HG02973 (cell line): ENCODE measurements at regions not wholly inside any gene's neighbourhood (a gene's known extent, or its start where the extent isn't known, plus 50 kb on each side); places are given as distances from the start of the nearest gene placed in this dataset.
"Not testable (repeated sequence)": the region's sequence is repeated elsewhere in the genome, so short reads cannot be mapped to it uniquely, and the experiment has no call there.

Experiments
- ATAC-seq: cut with Tn5 transposase; IDR thresholded peaks from one replicate; pipeline ENCODE4 v1.9.1; 2021; ENCODE audit warnings: moderate library complexity; ENCODE audit not compliant: unreplicated experiment

DNA sequence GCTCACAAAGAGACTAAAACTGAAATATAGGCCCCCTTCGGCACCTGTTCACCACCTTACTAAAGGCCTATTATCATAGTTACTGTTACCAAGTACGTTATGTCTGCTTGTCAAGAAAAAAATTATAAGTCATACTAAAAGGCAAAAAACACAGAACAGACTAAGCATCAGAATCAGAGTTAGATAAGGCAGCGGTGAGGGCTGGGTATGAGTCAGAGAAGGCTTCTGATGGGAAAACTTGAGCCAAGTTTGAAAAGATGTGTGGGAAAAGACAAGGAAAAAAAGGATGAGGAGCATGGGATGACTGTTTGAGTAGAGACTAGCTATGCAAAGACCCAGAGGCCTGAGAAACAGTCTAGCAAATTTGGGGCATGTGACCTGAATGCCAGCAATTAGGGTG lies 387.2 kb upstream of the SGO1 start:
- ATAC-seq: no peak

DNA sequence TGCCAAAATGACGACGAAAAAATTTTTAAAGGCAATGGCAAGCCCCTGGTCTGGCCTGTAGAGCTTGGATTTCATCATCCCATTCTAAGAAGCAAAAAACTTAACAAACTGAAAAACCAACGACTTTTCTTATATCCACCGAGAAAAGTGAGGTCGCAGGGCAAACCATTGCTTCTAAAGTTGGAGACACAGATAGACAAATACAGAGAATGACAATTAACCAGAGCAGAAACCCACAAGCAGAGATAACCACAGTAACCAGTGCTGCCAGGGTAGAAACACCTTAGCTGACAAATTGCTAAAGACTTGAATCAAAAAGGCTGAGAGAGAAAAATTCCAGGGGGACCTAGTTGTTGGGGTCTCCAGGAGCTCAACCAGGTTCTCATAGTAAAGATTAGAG lies 386.5 kb upstream of the SGO1 start:
- ATAC-seq: no peak

DNA sequence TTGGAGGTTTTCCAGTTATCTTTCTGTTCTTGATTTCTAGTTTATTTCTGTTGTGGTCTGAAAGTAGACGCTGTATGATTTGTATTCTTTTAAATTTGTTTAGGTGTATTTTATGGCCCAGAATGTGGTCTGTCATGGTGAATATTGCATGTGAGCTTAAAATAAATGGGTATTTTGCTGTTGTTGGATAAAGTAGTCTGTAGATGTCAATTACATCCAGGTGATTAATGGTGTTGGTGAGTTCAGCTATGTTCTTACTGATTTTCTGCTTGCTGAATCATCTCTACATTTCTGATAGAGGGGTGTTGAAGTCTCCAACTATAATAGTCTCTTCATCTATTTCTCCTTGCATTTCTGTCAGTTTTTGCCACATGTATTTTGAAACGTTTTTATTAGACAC lies 383.3 kb upstream of the SGO1 start:
- no peak for ATAC-seq

DNA sequence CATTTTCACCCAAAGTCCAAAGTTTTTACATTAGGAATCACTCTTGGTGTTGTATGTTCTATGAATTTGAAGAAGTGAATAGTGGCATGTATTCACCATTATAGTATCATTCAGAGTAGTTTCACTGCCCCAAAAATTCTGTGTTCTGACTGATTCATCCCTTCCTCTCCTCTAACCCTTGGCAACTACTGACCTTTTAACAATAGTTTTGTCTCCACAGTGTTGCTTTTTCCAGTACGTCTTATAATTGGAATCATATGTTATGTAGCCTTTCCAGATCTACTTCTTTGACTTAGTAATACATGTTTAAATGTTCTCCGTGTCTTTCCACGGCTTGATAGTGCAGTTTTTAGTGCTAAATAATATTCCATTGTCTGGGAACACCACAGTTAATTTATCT lies 379.0 kb upstream of the SGO1 start:
- ATAC-seq: no peak

DNA sequence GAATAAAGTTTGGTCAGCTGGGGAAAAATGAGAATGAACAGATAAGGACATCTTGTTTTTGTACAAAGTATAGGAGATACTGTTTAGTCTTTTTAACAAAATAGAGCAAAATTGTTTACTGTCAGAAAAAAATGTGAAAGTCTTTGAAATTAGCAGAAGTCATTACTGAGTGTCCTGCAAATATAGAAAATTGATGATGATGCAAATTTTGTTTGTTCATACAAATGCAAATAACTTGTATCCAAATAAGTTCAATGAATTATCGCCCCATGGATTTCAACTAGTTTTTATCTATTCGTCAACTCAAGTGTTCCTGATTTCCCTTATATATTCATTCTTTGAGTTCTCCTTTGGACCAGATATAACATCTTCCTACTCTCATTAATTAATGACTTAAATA lies 378.0 kb upstream of the SGO1 start:
- ATAC-seq: no peak

DNA sequence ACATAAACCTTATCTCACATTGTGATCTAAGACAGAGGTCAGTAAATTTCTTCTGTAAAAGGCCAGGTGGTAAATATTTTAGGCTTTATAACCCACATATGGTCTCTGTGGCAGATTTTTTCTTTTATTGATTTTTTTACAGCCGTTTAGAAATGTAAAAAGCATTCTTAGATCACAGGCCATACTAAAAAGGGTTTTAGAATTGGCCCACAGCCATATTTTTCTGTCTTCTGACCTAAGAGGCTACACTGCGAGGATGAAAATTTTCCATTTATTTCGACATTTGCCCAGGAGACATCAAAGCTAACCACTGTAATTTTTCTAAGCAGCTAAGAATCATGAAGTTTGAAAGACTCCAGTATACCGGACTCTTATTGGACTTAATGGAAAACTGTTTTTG lies 377.2 kb upstream of the SGO1 start:
- no peak for ATAC-seq

DNA sequence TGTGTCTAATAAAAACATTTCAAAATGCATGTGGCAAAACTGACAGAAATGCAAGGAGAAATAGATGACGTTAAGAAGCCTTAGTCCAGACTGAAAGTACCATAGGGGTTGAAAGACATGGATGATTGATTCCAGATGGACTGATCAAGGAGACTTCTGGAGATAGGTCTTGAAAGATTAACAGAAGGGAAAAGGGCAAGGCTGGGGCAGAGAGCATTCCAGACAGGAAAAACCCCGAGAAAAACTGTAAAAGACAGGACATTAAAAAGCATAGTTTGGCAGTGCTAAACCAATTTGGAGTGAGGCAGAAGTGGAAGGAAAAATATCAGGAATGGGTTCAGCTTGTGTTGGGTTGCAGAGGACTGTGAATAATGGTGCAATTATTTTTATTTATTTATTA lies 375.2 kb upstream of the SGO1 start:
- no peak for ATAC-seq

DNA sequence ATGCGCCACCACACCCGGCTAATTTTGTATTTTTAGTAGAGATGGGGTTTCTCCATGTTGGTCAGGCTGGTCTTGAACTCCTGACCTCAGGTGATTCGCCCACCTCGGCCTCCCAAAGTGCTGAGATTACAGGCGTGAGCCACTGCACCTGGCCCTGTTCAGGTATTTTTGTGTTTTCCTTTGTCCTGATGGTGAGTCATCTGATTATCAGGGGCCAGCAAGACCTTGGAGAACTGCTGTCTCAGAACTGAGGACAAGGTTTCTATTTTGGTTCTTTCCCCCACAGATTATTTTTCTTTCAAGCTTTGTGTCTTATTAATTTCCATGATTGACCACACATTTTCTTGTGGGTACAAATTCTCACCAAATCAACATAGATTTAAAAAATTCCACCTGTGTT lies 374.4 kb upstream of the SGO1 start:
- not testable (repeated sequence) for ATAC-seq

DNA sequence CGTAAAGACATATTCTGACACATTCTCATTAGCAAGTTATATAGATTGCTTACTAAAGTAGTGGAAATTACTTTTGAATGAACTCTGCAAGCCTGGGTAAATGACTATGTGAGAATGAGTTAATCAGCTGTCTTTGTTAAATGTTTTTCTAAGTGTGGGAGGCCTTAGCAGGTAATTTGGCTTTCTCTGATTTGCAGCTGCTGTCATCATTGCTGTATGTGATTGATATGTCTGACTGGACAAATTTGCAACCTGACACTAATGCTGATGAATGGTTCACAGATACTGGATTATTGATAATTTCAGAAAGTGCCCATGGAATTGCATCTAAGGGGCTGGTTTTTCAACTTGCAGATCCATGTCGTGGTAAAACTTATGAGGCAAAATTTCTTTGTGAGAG lies 372.2 kb upstream of the SGO1 start:
- ATAC-seq: no peak

DNA sequence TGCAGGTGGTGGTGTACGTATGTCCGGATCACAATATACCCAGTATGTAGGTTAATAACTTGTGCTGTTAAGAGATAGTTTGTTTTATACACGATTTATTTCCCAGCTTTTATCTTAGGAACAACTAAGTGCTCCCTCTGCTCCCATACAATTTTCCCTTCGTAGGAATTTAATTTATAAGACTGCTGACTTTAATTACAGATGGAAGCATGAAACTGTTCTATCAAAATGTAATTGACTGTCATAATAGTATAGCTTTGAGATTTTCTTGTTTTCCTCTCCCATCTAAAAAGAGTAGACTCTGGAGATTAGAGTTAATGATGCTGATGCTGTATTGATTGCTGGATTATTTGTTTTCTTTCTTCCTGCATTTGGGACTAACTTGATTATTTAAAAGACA lies 370.7 kb upstream of the SGO1 start:
- ATAC-seq: no peak

DNA sequence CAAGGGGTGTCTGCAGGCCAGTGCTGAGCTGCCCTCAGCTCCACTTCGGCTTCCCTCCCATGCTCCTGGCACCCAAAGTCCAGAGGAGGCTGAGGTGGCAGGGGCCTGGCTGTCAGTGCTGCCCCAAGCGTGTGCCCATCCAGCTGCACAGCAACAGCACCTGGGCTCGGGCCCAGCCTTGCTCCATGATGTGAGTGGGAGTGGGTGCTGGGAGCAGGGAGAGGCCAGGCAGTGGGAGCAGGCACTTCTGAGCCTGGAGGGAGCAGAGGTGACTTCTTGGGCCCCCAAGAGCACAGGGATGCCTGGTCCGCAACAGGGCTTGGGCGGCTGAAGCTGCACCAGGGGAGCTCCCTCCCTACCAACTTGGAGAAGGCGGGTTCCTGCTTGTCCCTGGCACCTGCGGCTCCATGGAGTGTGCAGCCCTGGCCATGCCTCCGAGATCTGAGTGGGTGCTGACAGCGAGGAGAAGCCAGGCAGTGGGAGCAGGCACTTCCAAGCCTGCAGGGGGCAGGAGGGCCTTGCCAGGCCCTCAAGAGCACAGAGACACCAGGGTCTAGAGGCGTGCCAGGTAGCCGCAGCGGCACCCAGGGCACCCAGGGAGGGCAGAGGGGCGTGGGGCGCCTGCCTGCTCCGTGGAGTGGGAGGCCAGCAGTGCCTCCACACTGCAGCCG lies 366.7 kb upstream of the SGO1 start:
- ATAC-seq: no peak

DNA sequence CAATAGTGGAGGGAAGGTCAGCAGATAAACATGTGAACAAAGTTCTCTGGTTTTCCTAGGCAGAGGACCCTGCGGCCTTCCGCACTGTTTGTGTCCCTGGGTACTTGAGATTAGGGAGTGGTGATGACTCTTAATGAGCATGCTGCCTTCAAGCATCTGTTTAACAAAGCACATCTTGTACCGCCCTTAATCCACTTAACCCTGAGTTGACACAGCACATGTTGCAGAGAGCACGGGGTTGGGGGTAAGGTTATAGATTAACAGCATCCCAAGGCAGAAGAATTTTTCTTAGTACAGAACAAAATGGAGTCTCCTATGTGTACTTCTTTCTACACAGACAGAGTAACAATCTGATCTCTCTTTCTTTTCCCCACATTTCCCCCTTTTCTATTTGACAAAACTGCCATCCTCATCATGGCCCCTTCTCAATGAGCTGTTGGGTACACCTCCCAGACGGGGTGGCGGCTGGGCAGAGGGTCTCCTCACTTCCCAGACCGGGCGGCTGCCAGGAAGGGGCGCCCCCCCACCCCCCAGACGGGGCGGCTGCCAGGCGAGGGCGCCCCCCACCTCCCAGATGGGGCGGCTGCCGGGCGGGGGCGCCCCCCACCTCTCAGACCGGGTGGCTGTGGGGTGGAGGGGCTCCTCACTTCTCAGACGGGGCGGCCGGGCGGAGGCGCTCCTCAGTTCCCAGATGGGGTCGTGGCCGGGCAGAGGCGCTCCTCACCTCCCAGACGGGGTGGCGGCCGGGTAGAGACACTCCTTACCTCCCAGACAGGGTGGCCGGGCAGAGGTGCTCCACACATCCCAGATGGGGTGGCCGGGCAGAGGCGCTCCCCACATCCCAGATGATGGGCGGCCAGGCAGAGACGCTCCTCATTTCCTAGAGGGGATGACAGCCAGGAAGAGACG lies 361.6 kb upstream of the SGO1 start:
- not testable (repeated sequence) for ATAC-seq

DNA sequence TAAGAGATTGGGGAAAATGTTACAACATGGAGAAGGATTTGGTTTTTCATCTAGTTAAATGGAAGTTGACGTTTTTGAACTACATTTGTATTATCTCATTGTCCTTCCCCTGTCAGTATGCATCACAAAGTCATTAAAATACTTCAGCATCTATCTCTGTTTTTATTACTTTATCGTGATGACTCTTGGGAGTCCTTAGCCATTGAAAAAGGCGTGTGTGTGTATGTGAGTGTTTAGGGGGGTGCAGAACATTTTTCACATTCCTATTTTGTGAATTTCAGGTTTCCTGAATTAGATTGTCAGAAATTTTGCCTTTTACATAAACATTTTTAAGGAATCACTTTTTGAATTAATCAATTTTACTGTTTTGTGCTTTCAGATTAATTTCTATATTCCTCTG lies 360.6 kb upstream of the SGO1 start:
- no peak for ATAC-seq

DNA sequence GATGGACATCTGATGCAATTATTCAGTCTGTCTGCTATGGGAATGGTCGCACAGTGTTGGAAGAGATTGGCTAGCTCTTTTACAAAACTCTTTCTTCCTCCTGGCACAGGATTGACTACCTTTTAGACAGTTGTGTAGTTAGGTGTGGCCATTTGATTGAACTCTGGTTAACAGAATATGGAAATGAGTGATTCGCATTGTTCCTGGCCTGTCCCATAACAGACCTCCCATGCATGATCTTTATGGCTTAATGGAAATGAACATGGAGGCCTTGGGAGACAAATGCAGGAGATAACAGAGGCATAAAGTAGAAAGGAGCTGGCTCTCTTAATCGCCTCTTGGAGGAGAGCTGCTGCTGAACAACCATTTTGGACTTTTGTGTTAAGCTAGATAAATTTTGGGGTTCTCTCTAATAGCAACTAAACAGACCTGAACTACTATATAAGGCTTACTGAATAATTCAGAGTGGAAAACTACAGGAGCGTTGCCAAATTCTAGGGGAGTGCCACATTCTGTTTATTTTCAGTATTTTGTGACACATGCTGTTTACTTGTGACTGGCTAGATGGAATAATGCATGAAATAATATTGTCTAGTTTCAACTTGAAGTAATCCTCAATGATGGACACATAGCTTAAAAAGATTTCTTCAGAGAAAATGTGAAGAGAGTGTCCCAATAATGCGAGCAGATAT lies 357.7 kb upstream of the SGO1 start:
- no peak for ATAC-seq

DNA sequence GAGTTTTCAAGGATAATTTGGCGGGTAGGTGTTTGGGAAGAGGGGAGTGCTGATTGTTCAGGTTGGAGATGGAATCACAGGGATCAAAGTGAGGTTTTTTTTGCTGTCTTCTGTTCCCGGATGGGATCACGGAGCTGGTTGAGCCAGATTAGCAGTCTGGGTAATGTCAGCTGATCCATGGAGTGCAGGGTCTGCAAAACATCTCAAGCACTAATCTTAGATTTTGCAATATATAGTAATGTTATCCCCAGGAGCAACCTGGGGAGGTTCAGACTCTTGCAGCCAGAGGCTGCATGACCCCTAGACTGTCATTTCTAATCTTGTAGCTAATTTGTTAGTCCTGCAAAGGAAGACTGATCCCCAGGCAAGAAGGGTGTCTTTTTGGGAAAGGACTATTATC lies 354.1 kb upstream of the SGO1 start:
- ATAC-seq: no peak

DNA sequence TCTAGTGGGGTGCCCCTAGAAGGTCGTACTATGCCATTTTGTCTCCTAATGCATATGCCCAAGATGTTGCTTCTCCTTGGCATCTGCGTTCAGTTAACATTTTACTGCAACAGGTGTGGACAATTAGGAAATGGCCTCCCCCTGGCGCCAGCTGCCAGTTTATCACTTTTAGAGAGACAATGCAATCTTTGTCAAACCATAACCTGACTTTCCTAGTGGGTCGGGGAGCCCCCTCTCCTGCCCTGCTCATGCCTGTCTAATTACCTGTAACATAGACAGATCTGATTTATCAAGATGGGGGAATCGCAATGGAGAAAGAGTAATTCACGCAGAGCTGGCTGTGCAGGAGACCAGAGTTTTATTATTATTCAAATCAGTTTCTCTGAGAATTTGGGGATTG lies 353.7 kb upstream of the SGO1 start:
- ATAC-seq: no peak

DNA sequence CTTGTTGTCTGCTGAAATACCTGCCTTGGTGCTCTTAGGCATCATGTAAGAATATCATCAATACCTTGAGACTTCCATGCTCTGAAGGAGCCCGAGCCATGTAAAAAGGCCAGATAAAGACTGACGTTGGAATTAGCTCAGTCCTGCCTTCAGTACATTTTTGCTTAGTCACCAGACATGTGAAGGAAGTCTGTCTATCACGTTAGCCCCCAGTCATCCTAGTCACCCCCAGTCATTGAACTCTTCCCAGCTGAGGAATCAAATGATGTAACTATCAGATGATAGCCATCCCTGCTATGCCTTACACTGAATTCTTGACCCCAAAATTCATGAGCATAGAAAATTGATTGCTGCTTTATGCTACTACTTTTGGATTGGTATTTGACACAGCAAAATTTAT lies 351.2 kb upstream of the SGO1 start:
- no peak for ATAC-seq

DNA sequence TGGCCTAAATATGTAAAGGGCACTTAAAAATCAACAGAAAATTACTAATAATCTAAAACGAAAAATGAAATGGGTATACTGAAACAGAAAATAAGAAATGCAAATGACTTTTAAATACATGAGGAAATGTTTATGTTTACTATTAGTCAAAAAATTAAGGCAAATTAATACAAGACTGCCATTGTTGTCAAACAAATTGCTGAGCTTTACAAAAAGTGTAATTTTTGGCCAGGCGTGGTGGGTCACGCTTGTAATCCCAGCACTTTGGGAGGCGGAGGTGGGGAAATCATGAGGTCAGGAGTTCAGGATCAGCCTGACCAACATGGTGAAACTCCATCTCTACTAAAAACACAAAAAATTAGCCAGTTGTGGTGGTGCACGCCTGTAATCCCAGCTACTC lies 343.9 kb upstream of the SGO1 start:
- ATAC-seq: no peak

DNA sequence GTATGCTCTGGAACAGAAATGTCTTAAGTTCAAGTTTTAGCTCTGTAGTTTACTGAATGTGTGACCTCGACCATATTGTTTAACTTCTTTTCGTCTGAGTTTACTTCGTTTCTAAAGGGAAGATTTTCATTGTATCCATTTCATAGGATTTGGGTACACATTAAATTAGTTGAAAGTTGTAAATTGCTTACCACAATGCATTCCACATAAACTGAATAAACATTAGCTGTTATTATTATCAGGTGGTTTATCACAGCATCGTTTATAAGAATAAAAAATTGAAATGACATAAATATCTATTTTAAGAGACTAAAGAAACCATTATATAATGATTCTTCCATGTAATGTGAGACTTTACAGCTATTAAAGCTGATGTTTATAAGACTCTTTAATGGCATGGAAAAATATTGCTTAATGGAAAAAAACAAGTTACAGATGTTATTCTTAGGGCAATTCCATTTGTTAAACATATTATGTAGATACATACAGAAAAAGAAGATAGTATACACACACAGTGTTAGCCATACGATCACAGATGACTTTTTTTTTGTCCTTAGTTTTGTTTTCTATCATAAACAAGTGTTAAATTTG lies 342.3 kb upstream of the SGO1 start:
- no peak for ATAC-seq

DNA sequence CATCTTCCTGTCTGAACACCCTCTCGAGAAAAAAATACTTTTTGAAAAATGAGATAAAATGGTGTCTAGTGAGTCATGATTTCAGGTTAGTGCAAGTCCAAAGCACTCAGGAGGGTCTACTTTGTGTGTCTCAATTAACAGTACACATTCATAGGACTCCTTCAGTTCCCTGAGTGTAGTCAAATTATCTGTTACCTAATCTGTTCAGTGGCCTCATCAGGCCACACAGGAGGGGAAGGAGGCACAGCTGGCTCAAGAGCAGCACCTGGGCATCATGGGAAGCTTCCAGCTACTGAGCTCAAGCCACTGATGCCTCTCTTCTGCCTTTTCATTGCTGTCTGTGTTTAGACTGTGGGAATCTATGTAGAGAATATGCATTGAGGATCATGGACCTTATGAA lies 341.4 kb upstream of the SGO1 start:
- no peak for ATAC-seq

DNA sequence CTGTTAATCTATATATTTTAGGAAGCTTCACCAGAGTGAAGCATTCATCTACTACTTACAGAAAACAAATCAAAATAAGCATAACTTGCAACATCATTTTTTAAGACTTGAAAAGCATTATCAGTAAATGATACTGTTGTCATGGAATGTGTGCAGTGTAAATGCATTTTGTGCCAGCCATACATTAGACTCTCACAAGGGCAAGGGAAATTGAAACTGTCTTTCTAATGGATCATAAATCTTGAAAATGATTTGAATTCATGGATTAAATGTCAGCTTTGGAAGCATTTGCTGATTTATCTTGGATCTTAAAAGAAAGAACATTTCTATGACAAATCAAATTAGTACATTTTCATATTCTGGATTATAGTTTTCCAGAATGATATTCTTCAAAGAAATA lies 338.3 kb upstream of the SGO1 start:
- ATAC-seq: no peak

DNA sequence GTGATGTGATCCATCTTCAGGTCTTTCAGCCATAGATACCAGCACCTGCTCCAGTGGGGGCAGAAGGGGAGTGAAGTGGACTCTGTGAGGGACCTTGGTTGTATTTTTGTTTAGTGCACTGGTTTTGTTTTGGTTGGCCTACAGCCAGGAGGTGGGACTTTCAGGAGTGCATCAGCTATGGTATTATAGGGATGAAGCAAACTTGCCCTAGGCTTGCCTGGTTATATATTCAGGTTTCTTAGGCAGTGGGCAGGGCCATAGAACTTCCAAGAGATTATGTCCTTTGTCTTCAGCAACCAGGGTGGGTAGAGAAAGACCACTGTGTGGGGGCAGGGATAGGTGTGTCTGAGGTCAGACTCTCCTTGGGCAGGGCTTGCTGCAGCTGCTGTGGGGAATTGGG lies 337.3 kb upstream of the SGO1 start:
- ATAC-seq: no peak
